Neural cell (in vitro differentiated cells): ENCODE measurements at regions not wholly inside any gene's neighbourhood (a gene's known extent, or its start where the extent isn't known, plus 50 kb on each side); places are given as distances from the start of the nearest gene placed in this dataset.

Experiments
- EP300 ChIP-seq: fragments of 450-650 bp; conservative IDR thresholded peaks from 2 replicates; pipeline ENCODE4 v1.6.1; 2014; ENCODE audit warnings: antibody characterized with exemption, mild to moderate bottlenecking, moderate library complexity; ENCODE audit not compliant: poor library complexity, severe bottlenecking
- EZH2 ChIP-seq: fragments of 200-600, 300-800 bp; shearing (Covaris generic), sonication (generic); IDR thresholded peaks from 2 replicates; pipeline ENCODE4 v1.6.1; 2014; ENCODE audit warnings: antibody characterized with exemption, low read length, borderline replicate concordance, mild to moderate bottlenecking; ENCODE audit not compliant: insufficient read depth, poor library complexity, severe bottlenecking
- MXI1 ChIP-seq: fragments of 450-650 bp; conservative IDR thresholded peaks from 2 replicates; pipeline ENCODE4 v1.6.1; 2014; ENCODE audit warnings: antibody characterized with exemption, mild to moderate bottlenecking; ENCODE audit not compliant: poor library complexity, severe bottlenecking
- POLR2AphosphoS5 ChIP-seq: IDR thresholded peaks from 2 replicates; pipeline ENCODE4 v1.6.1; 2012
- RAD21 ChIP-seq: fragments of 450-650 bp; conservative IDR thresholded peaks from 2 replicates; pipeline ENCODE4 v1.6.1; 2014; ENCODE audit warnings: antibody characterized with exemption, mild to moderate bottlenecking, moderate library complexity
- SMC3 ChIP-seq: fragments of 450-650 bp; conservative IDR thresholded peaks from 2 replicates; pipeline ENCODE4 v1.6.1; 2014; ENCODE audit warnings: antibody characterized with exemption, mild to moderate bottlenecking, moderate library complexity; ENCODE audit not compliant: poor library complexity
- TAF1 ChIP-seq: IDR thresholded peaks from 2 replicates; pipeline ENCODE4 v1.6.1; 2012; ENCODE audit warnings: low read depth
- TF ChIP-seq, protein P1 (sequence below): fragments of 450-650 bp; IDR thresholded peaks from 2 replicates; pipeline ENCODE4 v1.5.1; 2014; ENCODE audit warnings: antibody characterized with exemption, mild to moderate bottlenecking, moderate library complexity; ENCODE audit not compliant: poor library complexity, severe bottlenecking
- TF ChIP-seq, protein P2 (sequence below): IDR thresholded peaks from 2 replicates; pipeline ENCODE4 v1.6.1; 2012; ENCODE audit warnings: borderline replicate concordance

DNA sequence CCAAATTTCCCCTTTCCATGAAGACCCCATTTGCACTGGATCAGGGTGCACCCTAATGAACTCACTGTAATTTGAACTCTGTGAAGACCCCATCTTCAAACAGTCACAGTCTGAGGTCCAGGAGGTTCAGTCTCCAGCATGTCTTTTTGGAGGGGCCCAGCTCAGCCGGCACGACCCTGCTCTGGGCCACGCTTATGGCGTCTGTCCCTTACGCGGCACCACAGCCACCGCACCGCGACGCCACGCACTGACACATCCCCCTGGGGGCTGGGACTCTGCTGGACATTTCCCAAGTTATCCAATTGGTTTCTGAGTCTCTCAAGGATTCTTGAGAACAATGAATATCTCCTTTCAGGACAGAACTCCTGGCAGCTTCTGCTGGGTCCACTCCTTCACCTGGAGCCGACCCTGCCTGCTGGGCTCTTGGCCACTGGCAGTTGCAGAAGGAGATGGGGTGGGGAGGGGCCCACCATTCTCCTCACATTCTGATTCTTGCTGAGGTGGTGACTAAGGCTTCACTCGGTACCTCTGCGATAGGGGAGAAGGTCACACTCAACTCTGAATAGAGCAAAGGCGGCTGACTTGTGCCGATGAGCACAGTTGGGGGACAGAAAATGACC is 124.0 kb downstream of the RTP5 start:
- TF ChIP-seq EZH2 (no peak), TAF1 (no peak), SMC3 (no peak), POLR2AphosphoS5 (no peak), EP300 (no peak), MXI1 (no peak), RAD21 (no peak)
- TF ChIP-seq, protein P1, sequence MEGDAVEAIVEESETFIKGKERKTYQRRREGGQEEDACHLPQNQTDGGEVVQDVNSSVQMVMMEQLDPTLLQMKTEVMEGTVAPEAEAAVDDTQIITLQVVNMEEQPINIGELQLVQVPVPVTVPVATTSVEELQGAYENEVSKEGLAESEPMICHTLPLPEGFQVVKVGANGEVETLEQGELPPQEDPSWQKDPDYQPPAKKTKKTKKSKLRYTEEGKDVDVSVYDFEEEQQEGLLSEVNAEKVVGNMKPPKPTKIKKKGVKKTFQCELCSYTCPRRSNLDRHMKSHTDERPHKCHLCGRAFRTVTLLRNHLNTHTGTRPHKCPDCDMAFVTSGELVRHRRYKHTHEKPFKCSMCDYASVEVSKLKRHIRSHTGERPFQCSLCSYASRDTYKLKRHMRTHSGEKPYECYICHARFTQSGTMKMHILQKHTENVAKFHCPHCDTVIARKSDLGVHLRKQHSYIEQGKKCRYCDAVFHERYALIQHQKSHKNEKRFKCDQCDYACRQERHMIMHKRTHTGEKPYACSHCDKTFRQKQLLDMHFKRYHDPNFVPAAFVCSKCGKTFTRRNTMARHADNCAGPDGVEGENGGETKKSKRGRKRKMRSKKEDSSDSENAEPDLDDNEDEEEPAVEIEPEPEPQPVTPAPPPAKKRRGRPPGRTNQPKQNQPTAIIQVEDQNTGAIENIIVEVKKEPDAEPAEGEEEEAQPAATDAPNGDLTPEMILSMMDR, result no peak
- TF ChIP-seq, protein P2, sequence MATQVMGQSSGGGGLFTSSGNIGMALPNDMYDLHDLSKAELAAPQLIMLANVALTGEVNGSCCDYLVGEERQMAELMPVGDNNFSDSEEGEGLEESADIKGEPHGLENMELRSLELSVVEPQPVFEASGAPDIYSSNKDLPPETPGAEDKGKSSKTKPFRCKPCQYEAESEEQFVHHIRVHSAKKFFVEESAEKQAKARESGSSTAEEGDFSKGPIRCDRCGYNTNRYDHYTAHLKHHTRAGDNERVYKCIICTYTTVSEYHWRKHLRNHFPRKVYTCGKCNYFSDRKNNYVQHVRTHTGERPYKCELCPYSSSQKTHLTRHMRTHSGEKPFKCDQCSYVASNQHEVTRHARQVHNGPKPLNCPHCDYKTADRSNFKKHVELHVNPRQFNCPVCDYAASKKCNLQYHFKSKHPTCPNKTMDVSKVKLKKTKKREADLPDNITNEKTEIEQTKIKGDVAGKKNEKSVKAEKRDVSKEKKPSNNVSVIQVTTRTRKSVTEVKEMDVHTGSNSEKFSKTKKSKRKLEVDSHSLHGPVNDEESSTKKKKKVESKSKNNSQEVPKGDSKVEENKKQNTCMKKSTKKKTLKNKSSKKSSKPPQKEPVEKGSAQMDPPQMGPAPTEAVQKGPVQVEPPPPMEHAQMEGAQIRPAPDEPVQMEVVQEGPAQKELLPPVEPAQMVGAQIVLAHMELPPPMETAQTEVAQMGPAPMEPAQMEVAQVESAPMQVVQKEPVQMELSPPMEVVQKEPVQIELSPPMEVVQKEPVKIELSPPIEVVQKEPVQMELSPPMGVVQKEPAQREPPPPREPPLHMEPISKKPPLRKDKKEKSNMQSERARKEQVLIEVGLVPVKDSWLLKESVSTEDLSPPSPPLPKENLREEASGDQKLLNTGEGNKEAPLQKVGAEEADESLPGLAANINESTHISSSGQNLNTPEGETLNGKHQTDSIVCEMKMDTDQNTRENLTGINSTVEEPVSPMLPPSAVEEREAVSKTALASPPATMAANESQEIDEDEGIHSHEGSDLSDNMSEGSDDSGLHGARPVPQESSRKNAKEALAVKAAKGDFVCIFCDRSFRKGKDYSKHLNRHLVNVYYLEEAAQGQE, result no peak
